Loucy (cell line): ENCODE measurements at regions not wholly inside any gene's neighbourhood (a gene's known extent, or its start where the extent isn't known, plus 50 kb on each side); places are given as distances from the start of the nearest gene placed in this dataset.

Source experiments
- H2AFZ ChIP-seq: fragments of 200-600 bp; sonication (generic); 2 replicates; pipeline ENCODE4 v1.6.0; 2016; ENCODE audit warnings: antibody characterized with exemption, mild to moderate bottlenecking, low read length, moderate library complexity
- H3F3A ChIP-seq: fragments of 200-600 bp; 2 replicates; pipeline ENCODE4 v1.6.0; 2016; ENCODE audit warnings: antibody characterized with exemption, low read depth, mild to moderate bottlenecking
- H3K27me3 ChIP-seq: fragments of 200-600 bp; sonication (generic); 2 replicates; pipeline ENCODE4 v1.6.1; 2014; ENCODE audit warnings: low read length, mild to moderate bottlenecking; ENCODE audit not compliant: insufficient read depth, poor library complexity, severe bottlenecking
- H3K36me3 ChIP-seq: fragments of 200-600 bp; sonication (generic); 2 replicates; pipeline ENCODE4 v1.6.1; 2016; ENCODE audit warnings: low read length; ENCODE audit not compliant: insufficient read depth
- H3K4me1 ChIP-seq: fragments of 200-600 bp; sonication (generic); 2 replicates; pipeline ENCODE4 v1.5.1; 2014; ENCODE audit warnings: low read length, mild to moderate bottlenecking; ENCODE audit not compliant: insufficient read depth, poor library complexity, severe bottlenecking
- H3K4me2 ChIP-seq: fragments of 200-600 bp; sonication (generic); 2 replicates; pipeline ENCODE4 v1.6.0; 2014; ENCODE audit warnings: antibody characterized with exemption, low read length, low read depth, mild to moderate bottlenecking; ENCODE audit not compliant: poor library complexity, severe bottlenecking
- H3K4me3 ChIP-seq: fragments of 200-600 bp; sonication (generic); 2 replicates; pipeline ENCODE4 v1.5.1; 2014; ENCODE audit warnings: low read length, mild to moderate bottlenecking, mixed read lengths; ENCODE audit not compliant: poor library complexity, severe bottlenecking
- H3K79me2 ChIP-seq: fragments of 200-600 bp; sonication (generic); 2 replicates; pipeline ENCODE4 v1.6.1; 2014; ENCODE audit warnings: low read length; ENCODE audit not compliant: insufficient read depth
- H3K9ac ChIP-seq: fragments of 200-600 bp; sonication (generic); 2 replicates; pipeline ENCODE4 v1.6.0; 2014; ENCODE audit warnings: mild to moderate bottlenecking, low read depth, low read length, moderate library complexity; ENCODE audit not compliant: poor library complexity, severe bottlenecking
- H3K9me2 ChIP-seq: fragments of 200-600 bp; sonication (generic); replicated peaks from 2 replicates; pipeline ENCODE4 v1.6.1; 2016; ENCODE audit warnings: low read depth, low read length, mixed read lengths
- H3K9me3 ChIP-seq: fragments of 200-600 bp; sonication (generic); 2 replicates; pipeline ENCODE4 v1.6.1; 2014; ENCODE audit warnings: mild to moderate bottlenecking, antibody characterized with exemption, low read length, low read depth; ENCODE audit not compliant: insufficient read depth
- H4K20me1 ChIP-seq: fragments of 200-600 bp; sonication (generic); 2 replicates; pipeline ENCODE4 v1.6.0; 2014; ENCODE audit warnings: antibody characterized with exemption, low read length, mild to moderate bottlenecking; ENCODE audit not compliant: insufficient read depth, poor library complexity, severe bottlenecking
- EZH2phosphoT487 ChIP-seq: fragments of 200-600 bp; IDR thresholded peaks from 2 replicates; pipeline ENCODE4 v1.6.1; 2018; ENCODE audit warnings: antibody characterized with exemption, mild to moderate bottlenecking, moderate library complexity, borderline replicate concordance
- TF ChIP-seq, protein P1 (sequence below): fragments of 200-600 bp; sonication (generic); conservative IDR thresholded peaks from 2 replicates; pipeline ENCODE4 v1.5.1; 2014; ENCODE audit warnings: mild to moderate bottlenecking, antibody characterized with exemption, low read length

DNA sequence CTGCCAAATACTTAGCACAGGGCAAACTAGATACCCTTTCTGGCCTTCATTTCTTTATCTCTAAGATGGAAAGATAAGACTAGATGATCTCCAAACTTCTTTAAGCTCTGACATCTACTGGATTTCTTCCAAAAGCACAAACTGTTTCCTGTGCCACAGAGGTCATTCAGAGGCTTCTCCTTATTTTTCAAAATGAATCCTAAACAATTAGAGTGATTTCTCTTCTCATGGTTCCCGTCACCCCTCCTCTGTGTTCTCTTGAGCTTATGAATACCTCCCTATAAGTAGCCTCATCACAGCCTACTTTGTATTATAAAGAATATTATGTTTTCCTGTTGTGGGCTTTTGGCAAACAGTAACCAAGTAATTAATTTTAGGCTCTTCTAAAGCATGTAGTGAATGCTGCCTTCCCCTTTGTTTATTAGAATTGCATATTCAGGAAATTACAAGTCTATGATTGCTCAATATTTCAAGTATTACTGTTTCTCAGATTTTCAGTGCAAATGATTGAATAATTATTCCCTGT lies 179.5 kb downstream of the REEP3 start:
- Histone ChIP-seq H3K9me2 (no peaks in the 10 kb centered on the region), H3K79me2 (no peaks in the 10 kb centered on the region), H3K36me3 (no peaks in the 10 kb centered on the region), H3K4me2 (no peak overlapping the region), H4K20me1 (no peaks in the 10 kb centered on the region), H3K4me3 (no peak overlapping the region), H3K4me1 (no peaks in the 10 kb centered on the region), H3F3A (no peaks in the 10 kb centered on the region), H2AFZ (no peak overlapping the region), H3K27me3 (no peaks in the 10 kb centered on the region), H3K9ac (no peak overlapping the region), H3K9me3 (no peaks in the 10 kb centered on the region)
- TF ChIP-seq, protein P1, sequence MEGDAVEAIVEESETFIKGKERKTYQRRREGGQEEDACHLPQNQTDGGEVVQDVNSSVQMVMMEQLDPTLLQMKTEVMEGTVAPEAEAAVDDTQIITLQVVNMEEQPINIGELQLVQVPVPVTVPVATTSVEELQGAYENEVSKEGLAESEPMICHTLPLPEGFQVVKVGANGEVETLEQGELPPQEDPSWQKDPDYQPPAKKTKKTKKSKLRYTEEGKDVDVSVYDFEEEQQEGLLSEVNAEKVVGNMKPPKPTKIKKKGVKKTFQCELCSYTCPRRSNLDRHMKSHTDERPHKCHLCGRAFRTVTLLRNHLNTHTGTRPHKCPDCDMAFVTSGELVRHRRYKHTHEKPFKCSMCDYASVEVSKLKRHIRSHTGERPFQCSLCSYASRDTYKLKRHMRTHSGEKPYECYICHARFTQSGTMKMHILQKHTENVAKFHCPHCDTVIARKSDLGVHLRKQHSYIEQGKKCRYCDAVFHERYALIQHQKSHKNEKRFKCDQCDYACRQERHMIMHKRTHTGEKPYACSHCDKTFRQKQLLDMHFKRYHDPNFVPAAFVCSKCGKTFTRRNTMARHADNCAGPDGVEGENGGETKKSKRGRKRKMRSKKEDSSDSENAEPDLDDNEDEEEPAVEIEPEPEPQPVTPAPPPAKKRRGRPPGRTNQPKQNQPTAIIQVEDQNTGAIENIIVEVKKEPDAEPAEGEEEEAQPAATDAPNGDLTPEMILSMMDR: no peak
- no peak for TF ChIP-seq EZH2phosphoT487

DNA sequence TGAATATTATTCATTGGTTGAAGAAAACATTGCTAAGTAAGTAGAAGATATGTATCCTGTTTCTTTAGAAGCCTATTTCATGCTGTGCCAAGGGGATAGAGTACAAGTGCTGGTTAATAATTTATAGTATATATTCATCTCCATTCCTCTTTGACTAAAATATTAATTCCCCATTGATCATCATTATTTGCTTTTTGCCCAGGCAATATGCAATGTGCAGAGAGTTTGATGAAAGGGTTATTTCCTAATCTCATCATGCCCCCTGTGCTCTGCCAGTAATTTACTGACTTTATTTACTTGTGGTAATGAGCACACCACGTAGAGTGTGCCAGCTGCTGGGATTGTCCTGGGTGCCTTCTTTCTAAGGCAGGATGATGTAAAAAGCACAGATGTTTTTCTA lies 180.9 kb downstream of the REEP3 start:
- TF ChIP-seq EZH2phosphoT487: no peak
- TF ChIP-seq, protein P1: no peak
- no peaks in the 10 kb centered on the region for H4K20me1 ChIP-seq
- H3K36me3 ChIP-seq: no peaks in the 10 kb centered on the region
- no peak overlapping the region for H2AFZ ChIP-seq
- no peaks in the 10 kb centered on the region for H3F3A ChIP-seq
- H3K4me3 ChIP-seq: no peak overlapping the region
- no peaks in the 10 kb centered on the region for H3K27me3 ChIP-seq
- no peak overlapping the region for H3K4me2 ChIP-seq
- H3K9me2 ChIP-seq: no peaks in the 10 kb centered on the region
- H3K79me2 ChIP-seq: no peaks in the 10 kb centered on the region
- H3K9ac ChIP-seq: no peak overlapping the region
- H3K4me1 ChIP-seq: no peaks in the 10 kb centered on the region
- H3K9me3 ChIP-seq: no peaks in the 10 kb centered on the region

DNA sequence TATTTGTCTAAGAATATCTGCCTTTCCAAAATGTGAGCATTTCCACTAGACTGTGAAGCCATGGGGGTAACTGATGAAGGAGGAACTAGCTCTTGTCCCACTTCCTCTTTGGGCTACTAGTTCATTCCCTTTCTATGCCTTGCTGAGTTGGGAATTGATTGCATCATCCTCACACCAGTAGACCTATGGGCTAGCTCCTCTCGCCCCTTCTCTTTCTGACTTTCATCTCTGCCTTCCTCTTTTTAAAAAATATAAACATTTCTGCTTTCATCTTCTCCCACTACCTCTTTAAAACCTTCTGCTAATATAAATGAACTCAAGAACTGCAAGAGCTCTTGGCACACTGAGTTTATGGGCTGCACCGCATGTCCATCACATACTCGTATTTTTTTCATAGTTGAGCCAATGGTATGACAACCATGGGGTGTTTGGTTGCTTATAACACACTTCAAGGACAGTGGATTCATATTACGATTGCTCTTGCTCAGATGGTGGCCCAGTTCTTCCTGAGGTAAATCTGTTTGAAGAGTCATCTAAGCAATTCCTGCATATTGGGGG lies 182.0 kb downstream of the REEP3 start:
- H2AFZ ChIP-seq: 0 out of 2 replicates have a peak overlapping the region, but pooled peaks have one; percentile 15
- H3K79me2 ChIP-seq: no peaks in the 10 kb centered on the region
- H3K27me3 ChIP-seq: no peaks in the 10 kb centered on the region
- no peak overlapping the region for H3K4me3 ChIP-seq
- no peaks in the 10 kb centered on the region for H3K9me3 ChIP-seq
- H3K9me2 ChIP-seq: no peaks in the 10 kb centered on the region
- H3K36me3 ChIP-seq: no peaks in the 10 kb centered on the region
- TF ChIP-seq EZH2phosphoT487: no peak
- TF ChIP-seq, protein P1: no peak
- H3K4me2 ChIP-seq: no peak overlapping the region
- no peaks in the 10 kb centered on the region for H4K20me1 ChIP-seq
- H3K9ac ChIP-seq: no peak overlapping the region
- no peaks in the 10 kb centered on the region for H3F3A ChIP-seq
- no peaks in the 10 kb centered on the region for H3K4me1 ChIP-seq
